GM18870 (cell line): ENCODE measurements at regions not wholly inside any gene's neighbourhood (a gene's known extent, or its start where the extent isn't known, plus 50 kb on each side); places are given as distances from the start of the nearest gene placed in this dataset.

Experiments
- ATAC-seq: cut with Tn5 transposase; IDR thresholded peaks from one replicate; pipeline ENCODE4 v1.9.1; 2021; ENCODE audit warnings: moderate library complexity; ENCODE audit not compliant: unreplicated experiment

GRCh38 chr5:125267636-125268248 lies 521.3 kb upstream of the ZNF608 start:
- ATAC-seq = no peak

DNA sequence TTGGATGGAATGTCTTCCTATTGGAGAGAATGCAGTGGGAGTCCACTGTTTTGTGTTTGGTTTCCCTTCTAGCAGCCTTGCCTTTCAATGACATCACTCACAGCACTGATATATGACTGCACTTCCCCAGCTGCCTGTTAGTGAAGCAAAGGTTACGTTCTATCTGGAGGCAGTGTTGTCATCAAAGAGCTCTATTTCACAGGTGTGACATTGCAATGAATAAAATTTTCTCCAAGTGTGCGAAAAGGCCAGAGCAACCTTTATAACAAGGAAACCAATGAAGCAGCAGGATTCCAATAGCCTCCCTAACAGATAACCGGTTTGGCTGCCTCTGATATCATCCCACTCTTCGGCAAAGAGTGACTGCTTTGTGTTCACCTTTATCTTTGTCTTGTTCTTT lies 523.5 kb upstream of the ZNF608 start:
- ATAC-seq = no peak

DNA sequence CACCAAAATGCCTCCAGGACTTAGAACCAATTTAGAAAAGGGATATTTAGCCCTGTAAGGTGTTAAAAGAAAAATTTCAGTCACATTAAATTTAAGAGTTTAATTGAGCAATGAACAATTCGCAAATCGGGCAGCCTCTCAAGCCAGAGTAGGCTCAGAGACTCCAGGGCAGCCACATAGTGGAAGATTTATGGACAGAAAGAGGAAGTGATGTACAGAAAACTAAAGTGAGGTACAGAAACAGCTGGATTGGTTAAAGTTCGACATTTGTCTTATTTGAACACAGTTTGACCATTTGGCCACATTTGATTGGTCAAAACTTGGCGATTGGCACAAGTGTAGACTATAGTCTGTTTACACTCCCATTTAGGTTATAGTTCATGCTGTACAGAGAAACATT lies 525.9 kb upstream of the ZNF608 start:
- ATAC-seq = no peak

DNA sequence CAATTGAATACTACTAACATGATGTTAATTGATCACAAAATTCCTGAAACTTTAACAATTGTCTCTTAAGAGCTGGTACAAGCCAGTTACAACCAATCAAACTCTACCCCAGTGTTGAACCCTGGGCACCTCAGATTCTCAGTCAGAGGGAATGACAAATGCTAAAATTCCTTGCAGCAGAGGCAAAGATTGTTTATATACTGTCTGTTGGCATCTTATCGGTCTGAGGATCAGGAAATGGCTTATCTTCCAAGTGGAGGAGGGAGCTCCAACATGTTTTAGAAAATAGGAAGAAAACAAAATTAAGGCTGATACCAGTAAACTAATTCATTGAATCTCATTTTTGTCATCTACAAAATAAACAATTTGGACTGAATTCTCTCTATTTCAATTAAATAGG lies 527.8 kb upstream of the ZNF608 start:
- ATAC-seq = no peak

DNA sequence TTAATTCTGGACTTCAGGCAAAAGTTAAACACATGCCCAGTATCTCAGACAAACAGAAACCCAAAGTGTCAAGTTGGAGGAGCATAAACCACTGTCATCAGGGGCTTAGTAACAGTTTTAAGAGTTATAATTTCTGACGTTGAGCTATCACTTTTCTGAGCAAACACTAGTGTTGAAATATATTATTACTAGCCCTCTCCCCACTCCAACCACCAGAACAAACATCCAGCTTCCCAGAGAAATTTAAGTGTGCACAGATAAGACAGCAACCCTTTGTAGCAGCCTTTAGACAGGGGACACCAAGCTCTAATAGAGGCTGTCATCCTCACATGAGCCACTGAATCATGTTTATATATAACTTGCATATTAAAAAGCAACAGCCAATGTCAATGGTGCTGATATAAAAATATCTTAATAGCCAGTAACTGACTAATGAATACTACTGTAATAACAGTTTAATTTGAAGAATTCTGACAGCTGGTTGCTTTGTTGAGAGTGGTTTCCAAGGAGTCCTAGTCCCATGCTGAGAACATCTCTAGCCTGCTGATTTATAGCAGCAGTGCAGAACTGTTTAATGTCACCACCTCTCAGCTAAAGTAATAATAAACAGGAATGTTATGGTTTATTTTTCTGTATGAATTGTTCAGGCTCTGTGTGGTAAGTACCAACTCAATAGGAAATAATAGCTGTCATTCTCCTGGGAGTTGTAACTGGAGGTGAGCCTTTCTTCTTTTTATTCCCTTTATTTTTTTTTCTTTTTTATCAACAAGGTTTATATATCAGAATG lies 528.7 kb upstream of the ZNF608 start:
- no peak for ATAC-seq

GRCh38 chr5:125275725-125276090 lies 529.3 kb upstream of the ZNF608 start:
- ATAC-seq = no peak

GRCh38 chr5:125276096-125276495 lies 529.7 kb upstream of the ZNF608 start:
- no peak for ATAC-seq

- ATAC-seq = no peak
Observed at GRCh38 chr5:125277494-125278154, 531.2 kb upstream of the ZNF608 start.

- no peak for ATAC-seq
Observed at GRCh38 chr5:125278711-125279110, 532.3 kb upstream of the ZNF608 start.

DNA sequence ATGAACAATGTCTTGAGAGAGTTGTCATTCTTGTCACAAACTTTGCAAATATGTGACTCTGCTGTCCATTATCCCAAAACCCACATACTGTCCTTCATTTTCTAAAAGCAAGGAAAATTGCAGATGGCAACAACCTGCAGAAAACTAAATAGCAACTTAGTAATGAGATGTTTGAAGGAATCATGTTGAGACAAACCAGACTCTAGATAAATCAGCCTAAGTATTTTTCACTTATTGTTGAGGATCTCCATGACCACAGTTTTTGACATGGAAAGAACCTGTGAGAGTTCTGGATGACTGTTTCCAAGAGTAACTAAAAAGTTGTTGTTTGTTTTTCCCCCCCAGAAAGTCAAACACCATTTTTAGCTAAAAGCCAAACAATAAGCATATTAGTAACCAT lies 535.2 kb upstream of the ZNF608 start:
- ATAC-seq = no peak

- ATAC-seq = no peak
Observed at GRCh38 chr5:125283372-125283771, 536.9 kb upstream of the ZNF608 start.

DNA sequence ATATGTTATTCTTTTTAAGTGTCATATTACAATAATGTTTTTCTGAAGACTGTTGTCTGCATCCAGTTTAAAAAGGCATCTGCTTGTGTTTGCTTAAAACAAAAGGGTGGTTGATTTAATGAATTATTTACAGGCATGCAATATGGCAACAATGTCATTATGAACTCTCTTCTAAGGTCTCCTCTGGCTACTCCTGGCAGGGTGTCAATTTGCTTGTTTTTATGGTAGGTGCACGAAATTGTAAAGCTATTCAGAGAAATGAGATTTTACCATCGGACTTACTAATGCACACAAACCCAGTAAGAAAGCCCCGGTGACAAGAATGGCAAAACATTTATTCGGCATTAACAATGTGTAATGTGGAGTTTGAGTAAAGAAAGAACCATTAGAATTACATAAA lies 539.8 kb upstream of the ZNF608 start:
- ATAC-seq = no peak

- no peak for ATAC-seq
Observed at GRCh38 chr5:125289606-125290005, 543.2 kb upstream of the ZNF608 start.

DNA sequence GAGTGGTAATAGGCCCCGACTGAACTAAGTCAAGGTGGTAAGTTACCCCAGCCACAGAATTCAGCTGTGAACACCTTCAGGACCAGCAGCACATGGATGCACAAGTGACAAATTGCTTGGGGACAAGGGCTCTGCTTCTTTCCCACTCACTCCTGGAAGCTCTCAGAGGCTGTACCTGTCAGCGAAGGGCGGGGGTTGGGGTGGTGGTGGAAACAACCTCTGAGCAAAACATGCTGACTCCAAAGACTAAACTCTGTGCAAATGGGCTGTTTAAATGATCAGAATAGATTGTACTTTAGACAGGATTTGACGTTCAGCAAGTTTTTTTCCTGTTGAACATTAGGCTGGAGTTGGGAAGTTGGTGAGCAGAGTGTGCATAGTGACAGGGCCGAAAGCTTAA lies 544.5 kb upstream of the ZNF608 start:
- no peak for ATAC-seq

- ATAC-seq = no peak
Observed at GRCh38 chr5:125291447-125291846, 545.0 kb upstream of the ZNF608 start.

- ATAC-seq = no peak
Observed at GRCh38 chr5:125293223-125293622, 546.8 kb upstream of the ZNF608 start.

DNA sequence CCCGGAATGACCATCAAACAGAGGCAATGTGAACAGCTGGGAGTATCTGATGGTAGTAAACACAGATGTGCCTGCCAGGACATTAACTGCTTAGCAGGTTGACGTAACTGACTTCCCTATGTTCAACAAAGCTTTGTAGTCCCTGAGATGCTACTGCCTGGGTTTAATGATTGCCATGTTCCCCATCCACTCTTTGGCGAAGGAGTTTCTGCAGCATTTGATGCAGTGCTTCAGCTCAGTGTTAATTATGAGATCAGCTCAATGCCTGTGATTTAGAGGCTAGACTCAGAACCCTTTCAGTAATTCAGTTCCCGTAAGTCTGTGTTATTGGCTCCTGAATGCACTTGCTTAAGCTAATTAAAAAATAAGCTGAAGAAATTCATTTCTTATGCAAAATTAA lies 547.3 kb upstream of the ZNF608 start:
- no peak for ATAC-seq

GRCh38 chr5:125294844-125295243 lies 548.4 kb upstream of the ZNF608 start:
- ATAC-seq = no peak

DNA sequence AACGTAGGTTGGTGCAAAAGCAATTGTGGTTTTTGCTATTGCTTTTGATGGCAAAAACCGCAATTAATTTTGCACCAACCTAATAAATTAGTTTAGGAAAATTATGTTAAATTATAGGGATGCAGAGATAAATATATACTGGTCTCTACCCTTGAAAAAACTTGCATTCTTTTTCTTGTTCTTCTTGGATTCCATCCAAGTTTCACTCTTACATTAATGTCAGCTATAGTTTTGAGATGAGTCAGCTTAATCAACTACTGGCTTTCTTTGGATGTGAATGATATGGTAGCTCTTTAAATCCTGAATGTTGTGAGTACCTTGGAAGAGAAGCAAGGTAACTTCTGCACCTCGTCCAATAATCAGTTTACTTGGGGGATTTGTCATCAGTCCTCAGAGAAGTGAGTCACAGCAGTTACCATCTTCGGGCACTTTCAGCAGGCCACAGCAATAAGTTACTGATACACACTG lies 549.0 kb upstream of the ZNF608 start:
- no peak for ATAC-seq

DNA sequence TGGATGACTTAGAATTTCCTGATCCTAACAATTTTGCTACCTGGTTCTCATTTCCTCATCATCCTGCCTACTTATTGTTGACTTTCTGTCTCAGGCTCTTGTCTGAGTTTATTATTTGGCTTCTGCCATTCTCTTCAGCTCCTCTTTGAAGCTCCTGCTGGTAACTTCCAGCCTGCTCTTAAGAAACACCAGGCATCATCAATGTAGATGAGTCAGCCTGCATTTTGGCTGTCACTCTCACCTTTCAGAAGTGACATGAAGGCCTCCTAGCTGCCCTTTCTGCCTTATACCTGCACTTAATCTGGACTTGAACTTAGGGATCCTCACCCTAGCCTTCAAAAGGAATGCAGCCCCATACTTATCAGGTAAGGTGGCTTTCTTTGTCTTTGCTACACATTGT lies 551.8 kb upstream of the ZNF608 start:
- no peak for ATAC-seq

GRCh38 chr5:125298746-125299379 lies 552.4 kb upstream of the ZNF608 start:
- no peak for ATAC-seq

DNA sequence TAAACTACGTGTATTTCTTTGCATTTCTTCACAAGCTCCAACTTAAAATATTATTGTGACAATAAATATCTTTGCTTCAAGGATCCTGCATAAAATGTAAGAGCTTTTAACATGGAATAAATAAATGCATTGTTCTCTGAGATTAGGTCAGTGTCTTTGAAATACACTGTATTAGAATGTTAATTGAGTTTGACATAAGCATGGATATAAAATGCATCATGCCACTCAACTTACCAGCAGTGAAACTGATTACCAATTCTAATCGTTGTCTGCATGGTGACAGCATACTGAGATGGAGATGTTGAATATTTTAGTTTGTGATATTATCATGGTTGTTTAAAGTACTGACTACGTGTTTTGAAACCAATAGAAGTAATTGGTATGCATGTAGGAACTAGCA lies 555.3 kb upstream of the ZNF608 start:
- ATAC-seq = no peak
